ENCODE measurements at regions not wholly inside any gene's neighbourhood (a gene's known extent, or its start where the extent isn't known, plus 50 kb on each side); places are given as distances from the start of the nearest gene placed in this dataset.
"Not testable (repeated sequence)": the region's sequence is repeated elsewhere in the genome, so short reads cannot be mapped to it uniquely, and the experiment has no call there.

GRCh38 chr2:239594019-239594771 is 193.4 kb upstream of the HDAC4 start:
- Histone ChIP-seq H3K4me1 (no peaks in the 10 kb centered on the region), H3K36me3 (no peaks in the 10 kb centered on the region), H3K27me3 (no peaks in the 10 kb centered on the region), H3K27ac (no peak overlapping the region), H3K4me3 (no peak overlapping the region), H3K9me3 (no peaks in the 10 kb centered on the region)
- TF ChIP-seq CTCF (IDR thresholded peaks at IDR 0.05) (no peak), POLR2A (IDR thresholded peaks at IDR 0.05) (no peak)
- DNase-seq: peak in 2 of 3 donors; percentile 22 to 28

GRCh38 chr2:239593455-239593854 is 192.6 kb upstream of the HDAC4 start:
- peak in 1 of 3 donors; percentile 9 for DNase-seq
- TF ChIP-seq POLR2A (IDR thresholded peaks at IDR 0.05) (no peak), CTCF (IDR thresholded peaks at IDR 0.05) (no peak)
- H3K9me3 ChIP-seq: no peaks in the 10 kb centered on the region
- H3K4me3 ChIP-seq: no peak overlapping the region
- no peak overlapping the region for H3K27ac ChIP-seq
- no peaks in the 10 kb centered on the region for H3K4me1 ChIP-seq
- H3K36me3 ChIP-seq: no peaks in the 10 kb centered on the region
- no peaks in the 10 kb centered on the region for H3K27me3 ChIP-seq

- DNase-seq: peak in 1 of 3 donors; percentile 2
- H3K4me3 ChIP-seq, H3K27ac ChIP-seq, H3K4me1 ChIP-seq, H3K9me3 ChIP-seq, H3K36me3 ChIP-seq, H3K27me3 ChIP-seq: not testable (repeated sequence)
Observed at GRCh38 chr2:239592629-239593290, 191.9 kb upstream of the HDAC4 start.

GRCh38 chr2:239590995-239591915 is 190.4 kb upstream of the HDAC4 start:
- peak in 1 of 3 donors; percentile 37 for DNase-seq
- no peak overlapping the region for H3K4me3 ChIP-seq
- TF ChIP-seq POLR2A (IDR thresholded peaks at IDR 0.05) (no peak), CTCF (IDR thresholded peaks at IDR 0.05) (no peak)
- H3K9me3 ChIP-seq: no peaks in the 10 kb centered on the region
- H3K4me1 ChIP-seq: no peaks in the 10 kb centered on the region
- no peak overlapping the region for H3K27ac ChIP-seq
- H3K36me3 ChIP-seq: no peaks in the 10 kb centered on the region
- no peaks in the 10 kb centered on the region for H3K27me3 ChIP-seq

- no peak overlapping the region for H3K4me3 ChIP-seq
- no peaks in the 10 kb centered on the region for H3K9me3 ChIP-seq
- no peaks in the 10 kb centered on the region for H3K4me1 ChIP-seq
- DNase-seq: peak in 1 of 3 donors; percentile 16
- TF ChIP-seq CTCF (IDR thresholded peaks at IDR 0.05): no peak
- no peak for TF ChIP-seq POLR2A (IDR thresholded peaks at IDR 0.05)
- H3K36me3 ChIP-seq: no peaks in the 10 kb centered on the region
- no peak overlapping the region for H3K27ac ChIP-seq
- H3K27me3 ChIP-seq: no peaks in the 10 kb centered on the region
Observed at GRCh38 chr2:239590276-239590675, 189.5 kb upstream of the HDAC4 start.
